ENCODE measurements at regions not wholly inside any gene's neighbourhood (a gene's known extent, or its start where the extent isn't known, plus 50 kb on each side); places are given as distances from the start of the nearest gene placed in this dataset.

DNA sequence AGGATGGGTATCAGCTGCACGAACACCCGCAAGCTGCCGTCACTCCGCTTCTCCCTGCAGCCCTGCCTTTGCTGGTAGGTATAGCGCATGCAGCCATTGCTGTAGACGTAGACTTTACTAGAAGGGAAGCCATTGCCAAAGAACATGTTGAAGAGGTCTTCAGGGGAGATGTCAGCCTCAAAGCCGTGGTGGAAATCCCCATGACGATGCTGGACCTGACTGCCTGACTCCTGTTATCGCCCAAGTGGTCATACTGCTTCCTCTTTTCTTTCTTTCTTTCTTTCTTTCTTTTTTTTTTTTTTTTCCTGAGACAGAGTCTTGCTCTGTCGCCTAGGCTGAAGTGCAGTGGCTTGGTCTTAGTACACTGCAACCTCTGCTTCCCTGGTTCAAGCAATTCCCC, 68.7 kb upstream of the SPRED2 start:
- ChIA-PET POLR2A (no interaction called here), CTCF (no interaction called here)

DNA sequence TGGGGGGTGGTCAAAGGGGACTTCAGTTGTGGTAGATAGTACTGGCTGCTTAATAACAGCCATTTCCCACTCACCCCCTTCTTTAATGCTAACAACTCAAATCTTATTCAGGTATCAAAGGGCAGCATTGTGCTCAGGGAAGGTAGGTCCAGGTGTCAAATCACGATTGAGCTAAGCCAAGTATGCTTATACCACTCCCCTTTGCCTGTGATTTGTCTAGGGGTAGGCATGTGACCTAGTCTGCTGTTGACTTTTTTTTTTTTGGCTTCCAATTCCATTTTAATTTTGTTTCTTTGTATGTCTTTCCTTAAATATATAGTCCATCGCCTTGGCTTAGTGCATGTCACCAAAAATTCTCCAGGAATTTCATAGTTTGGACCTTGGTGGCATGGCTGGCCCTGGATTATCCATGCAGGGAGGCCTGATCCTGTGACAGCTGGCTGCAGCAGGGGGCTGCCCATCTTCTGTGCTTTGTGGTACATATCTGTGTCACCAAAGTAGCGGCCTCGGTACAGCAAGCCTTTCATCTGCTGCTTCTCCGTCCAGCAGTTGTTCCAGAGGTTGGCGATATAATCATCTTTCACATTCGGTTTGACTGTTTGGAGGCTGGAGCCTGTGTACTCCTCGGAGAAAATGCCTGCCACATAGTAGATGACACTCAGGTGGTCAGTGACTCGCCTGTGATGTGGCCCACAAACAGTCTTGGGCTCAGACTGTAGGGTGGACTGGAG, 68.1 kb upstream of the SPRED2 start:
- ChIA-PET CTCF (no interaction called here), POLR2A (no interaction called here)

DNA sequence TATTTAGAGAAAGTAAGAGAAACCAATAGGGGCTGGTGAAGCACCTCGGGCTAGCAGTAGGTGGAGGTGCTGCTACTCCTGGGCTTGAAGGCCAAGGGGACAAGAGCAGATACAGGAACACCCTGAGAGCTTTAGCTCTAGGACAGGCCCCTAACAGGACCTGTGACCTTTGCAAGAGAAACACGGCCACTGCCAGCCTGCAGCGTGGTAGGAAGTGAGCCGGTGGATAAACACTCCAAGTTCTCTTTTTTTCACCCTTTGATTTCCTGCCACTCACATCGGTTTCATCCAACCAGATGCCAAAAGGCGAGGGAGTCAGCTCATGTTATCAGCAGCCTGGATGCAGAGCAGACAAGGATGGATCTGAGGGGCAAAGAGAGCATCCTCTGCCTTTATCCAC, 66.8 kb upstream of the SPRED2 start:
- POLR2A ChIA-PET, result no interaction called here
- CTCF ChIA-PET, result no interaction called here

GRCh38 chr2:65498396-65498795, 66.0 kb upstream of the SPRED2 start:
- CTCF ChIA-PET, result no interaction called here
- POLR2A ChIA-PET, result no interaction called here

DNA sequence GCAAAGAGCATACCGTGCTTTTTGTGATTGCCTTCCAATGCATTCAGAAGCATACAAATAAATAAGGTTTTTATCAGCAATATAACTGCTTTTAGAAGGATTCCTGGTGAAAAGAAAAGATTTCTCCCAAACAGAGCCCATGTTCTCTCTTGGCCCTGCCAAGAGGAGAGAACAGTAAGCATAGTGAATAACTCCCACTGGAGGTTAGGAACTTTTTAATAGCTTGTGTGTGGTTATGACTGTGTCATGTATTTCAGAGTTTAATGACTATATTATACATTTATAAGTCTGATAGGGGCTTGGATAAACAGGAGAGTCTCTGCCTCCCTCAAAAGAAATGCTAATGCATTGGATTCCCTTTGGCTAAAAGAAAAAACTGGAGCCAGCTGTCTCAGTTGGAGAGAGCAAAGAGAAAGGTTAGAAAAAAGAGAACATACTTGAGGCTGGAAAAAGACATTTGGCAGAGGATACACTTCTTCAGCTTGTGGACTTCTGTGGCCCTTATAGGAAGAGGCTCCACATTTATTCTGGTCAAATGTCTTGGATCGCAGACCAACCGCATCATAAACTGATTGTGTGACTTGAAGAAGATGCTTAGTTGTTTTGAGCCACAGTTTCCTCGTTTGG, 63.0 kb upstream of the SPRED2 start:
- POLR2A ChIA-PET, result no interaction called here
- CTCF ChIA-PET, result no interaction called here

DNA sequence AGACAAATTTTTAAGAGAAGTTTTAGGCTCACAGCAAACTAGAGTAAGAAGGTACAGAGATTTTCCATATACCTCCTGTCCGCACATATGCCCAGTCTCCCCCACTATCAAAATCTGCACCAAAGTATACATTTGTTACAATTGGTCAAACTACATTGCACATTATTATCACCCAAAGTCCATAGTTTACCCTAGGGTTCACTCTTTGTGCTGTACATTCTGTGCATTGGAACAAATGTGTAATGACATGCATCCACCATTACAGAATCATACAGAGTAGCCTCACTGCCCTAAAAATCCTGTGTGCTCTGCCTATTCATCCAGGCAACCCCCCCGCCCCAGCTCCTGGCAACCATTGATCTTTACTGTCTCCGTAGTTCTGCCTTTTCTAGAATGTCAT, 61.7 kb upstream of the SPRED2 start:
- CTCF ChIA-PET, result no interaction called here
- POLR2A ChIA-PET, result no interaction called here

GRCh38 chr2:65491381-65491905, 59.0 kb upstream of the SPRED2 start:
- CTCF ChIA-PET, result no interaction called here

GRCh38 chr2:65490222-65490621, 57.8 kb upstream of the SPRED2 start:
- ChIA-PET POLR2A (no interaction called here), CTCF (no interaction called here)

More at GRCh38 chr2:65491381-65491905, 59.0 kb upstream of the SPRED2 start:
- POLR2A ChIA-PET, result no interaction called here

GRCh38 chr2:65489269-65489668, 56.9 kb upstream of the SPRED2 start:
- POLR2A ChIA-PET, result no interaction called here
- CTCF ChIA-PET, result no interaction called here

- ChIA-PET POLR2A (no interaction called here), CTCF (no interaction called here)
Observed at GRCh38 chr2:65488527-65488926, 56.1 kb upstream of the SPRED2 start.

DNA sequence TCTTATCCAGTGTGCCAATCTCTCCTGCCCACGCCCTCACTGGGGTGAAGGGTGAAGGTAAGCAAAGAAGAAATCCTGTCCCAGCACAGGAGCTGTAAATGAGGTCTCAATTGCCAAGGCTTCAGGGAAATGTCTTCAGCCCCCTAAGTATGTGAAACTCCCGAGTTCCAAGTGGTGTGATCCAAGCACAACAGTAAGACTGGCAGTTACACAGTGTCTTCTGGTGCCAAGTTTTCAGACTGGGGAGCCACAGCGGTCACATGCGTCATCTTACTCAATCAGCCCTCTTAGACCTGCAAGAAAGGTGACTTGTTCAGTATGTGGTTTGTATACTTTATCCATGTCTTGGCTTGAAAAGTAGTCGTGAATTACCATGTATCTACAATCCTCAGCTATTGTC, 55.0 kb upstream of the SPRED2 start:
- ChIA-PET POLR2A (interaction anchor here (0.6 kb wide), 1 partner anchor 202 kb away, joined by 8 read pairs; no protein-coding TSS in a partner anchor), CTCF (no interaction called here)

DNA sequence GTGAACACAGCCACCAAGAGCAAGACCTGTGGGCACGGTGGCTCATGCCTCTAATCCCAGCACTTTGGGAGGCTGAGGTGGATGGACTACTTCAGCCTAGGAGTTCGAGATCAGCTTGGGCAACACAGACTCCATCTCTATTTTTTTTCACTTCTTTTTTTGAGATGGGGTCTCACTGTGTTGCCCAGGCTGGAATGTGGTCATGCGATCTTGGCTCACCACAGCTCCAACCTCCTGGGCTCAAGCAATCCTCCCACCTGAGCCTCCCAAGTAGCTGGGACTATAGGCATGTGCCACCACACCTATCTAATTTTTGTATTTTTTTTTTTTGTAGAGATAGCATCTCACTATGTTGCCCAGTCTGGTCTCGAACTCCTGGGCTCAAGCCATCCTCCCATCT, 54.4 kb upstream of the SPRED2 start:
- CTCF ChIA-PET, result no interaction called here
- POLR2A ChIA-PET, result interaction anchor here (0.6 kb wide), 1 partner anchor 201 kb away, joined by 8 read pairs; no protein-coding TSS in a partner anchor

- ChIA-PET CTCF (no interaction called here), POLR2A (no interaction called here)
Observed at GRCh38 chr2:65486282-65486681, 53.9 kb upstream of the SPRED2 start.

DNA sequence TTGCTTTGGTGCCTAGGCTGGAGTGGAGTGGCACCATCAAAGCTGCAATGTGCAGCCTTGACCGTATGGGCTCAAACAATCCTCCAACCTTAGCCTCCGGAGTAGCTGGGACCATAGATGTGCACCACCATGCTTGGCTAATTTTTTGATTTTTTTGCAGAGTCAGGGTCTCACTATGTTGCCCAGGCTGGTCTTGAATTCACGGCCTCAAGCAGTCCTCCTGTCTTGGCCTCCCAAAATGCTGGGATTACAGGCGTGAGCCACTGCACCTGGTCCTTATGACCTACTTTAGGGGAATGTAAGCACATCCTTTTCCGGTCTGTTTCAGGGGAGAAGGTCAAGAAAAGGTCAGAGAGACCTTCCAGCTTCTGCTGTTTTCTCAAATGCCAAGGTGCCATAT, 53.4 kb upstream of the SPRED2 start:
- CTCF ChIA-PET, result no interaction called here
- POLR2A ChIA-PET, result no interaction called here

DNA sequence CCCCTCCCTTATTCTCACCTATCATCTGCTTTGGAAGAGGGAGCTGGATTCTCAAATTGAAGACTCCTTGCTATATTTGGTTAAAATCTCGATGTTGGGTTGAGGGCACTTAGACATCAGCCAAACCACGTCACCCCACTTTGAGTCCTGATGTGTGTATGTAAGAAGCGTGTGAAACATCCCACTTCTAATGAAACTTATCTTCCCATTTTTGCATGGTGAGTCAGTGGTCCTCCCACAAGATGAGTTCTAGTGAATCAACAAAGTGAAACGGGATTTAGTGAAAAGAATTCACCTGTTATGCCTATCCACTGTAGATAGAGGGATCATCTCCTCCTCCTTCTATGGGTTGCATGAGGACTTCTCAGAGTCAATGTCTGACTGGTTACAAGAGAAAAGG, 51.4 kb upstream of the SPRED2 start:
- CTCF ChIA-PET, result no interaction called here

GRCh38 chr2:65482971-65483370, 50.6 kb upstream of the SPRED2 start:
- ChIA-PET CTCF (no interaction called here), POLR2A (no interaction called here)

More for the DNA sequence above, 51.4 kb upstream of the SPRED2 start:
- POLR2A ChIA-PET, result no interaction called here

Measured in activated CD8-positive, alpha-beta memory T cell treated with anti-CD3 and anti-CD28 coated beads for 36 hours (primary cell).